Glutamatergic neuron (in vitro differentiated cells): ENCODE measurements at regions not wholly inside any gene's neighbourhood (a gene's known extent, or its start where the extent isn't known, plus 50 kb on each side); places are given as distances from the start of the nearest gene placed in this dataset.

ENCODE experiments used
- DNase-seq: peaks from one replicate; pipeline ENCODE4 v3.0.0; 2022
- H3K27ac Mint-ChIP-seq: one replicate; pipeline ENCODE4 v1.8.0; 2020; ENCODE audit warnings: mild to moderate bottlenecking, mixed read lengths, inconsistent platforms; ENCODE audit not compliant: unreplicated experiment
- H3K27me3 Mint-ChIP-seq: one replicate; pipeline ENCODE4 v1.8.0; 2020; ENCODE audit warnings: mild to moderate bottlenecking, moderate library complexity, mixed read lengths, inconsistent platforms; ENCODE audit not compliant: unreplicated experiment
- H3K36me3 Mint-ChIP-seq: one replicate; pipeline ENCODE4 v1.8.0; 2020; ENCODE audit warnings: mild to moderate bottlenecking, mixed read lengths, inconsistent platforms; ENCODE audit not compliant: unreplicated experiment
- H3K4me1 Mint-ChIP-seq: one replicate; pipeline ENCODE4 v1.8.0; 2020; ENCODE audit warnings: mild to moderate bottlenecking, low read depth, mixed read lengths, inconsistent platforms; ENCODE audit not compliant: unreplicated experiment
- H3K4me3 Mint-ChIP-seq: one replicate; pipeline ENCODE4 v1.8.0; 2020; ENCODE audit warnings: mild to moderate bottlenecking, mixed read lengths, inconsistent platforms; ENCODE audit not compliant: unreplicated experiment
- H3K9me3 Mint-ChIP-seq: one replicate; pipeline ENCODE4 v1.8.0; 2020; ENCODE audit warnings: mild to moderate bottlenecking, moderate library complexity, mixed read lengths, inconsistent platforms; ENCODE audit not compliant: unreplicated experiment
- TF ChIP-seq, protein P1 (sequence below): fragments of 200-600 bp; sonication (generic); IDR thresholded peaks from one replicate; pipeline ENCODE4 v1.5.0; 2021; ENCODE audit not compliant: partially characterized antibody, unreplicated experiment

DNA sequence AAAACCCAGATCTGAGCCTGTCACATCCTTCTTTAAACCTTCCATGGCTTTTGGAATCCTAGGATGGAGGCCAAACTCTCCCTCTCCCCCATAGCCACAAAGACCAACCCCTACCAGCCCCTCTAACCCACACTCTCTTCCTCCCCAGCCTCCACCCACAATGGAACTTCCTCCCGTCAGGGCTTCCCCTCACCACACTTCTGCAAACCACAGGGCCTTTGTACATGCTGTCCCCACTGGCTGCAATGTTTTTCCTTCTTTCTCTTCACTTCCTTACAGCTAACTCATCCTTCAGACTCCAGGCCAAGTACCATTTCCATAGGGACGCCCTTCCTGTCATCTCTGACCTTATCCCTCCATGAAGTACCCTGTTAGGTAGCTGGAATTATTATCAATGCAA lies 393.5 kb downstream of the MN1 start:
- no peaks in the 10 kb centered on the region for H3K4me1 Mint-ChIP-seq
- H3K36me3 Mint-ChIP-seq: peaks cover 5% of the 10 kb centered on the region
- TF ChIP-seq, protein P1, sequence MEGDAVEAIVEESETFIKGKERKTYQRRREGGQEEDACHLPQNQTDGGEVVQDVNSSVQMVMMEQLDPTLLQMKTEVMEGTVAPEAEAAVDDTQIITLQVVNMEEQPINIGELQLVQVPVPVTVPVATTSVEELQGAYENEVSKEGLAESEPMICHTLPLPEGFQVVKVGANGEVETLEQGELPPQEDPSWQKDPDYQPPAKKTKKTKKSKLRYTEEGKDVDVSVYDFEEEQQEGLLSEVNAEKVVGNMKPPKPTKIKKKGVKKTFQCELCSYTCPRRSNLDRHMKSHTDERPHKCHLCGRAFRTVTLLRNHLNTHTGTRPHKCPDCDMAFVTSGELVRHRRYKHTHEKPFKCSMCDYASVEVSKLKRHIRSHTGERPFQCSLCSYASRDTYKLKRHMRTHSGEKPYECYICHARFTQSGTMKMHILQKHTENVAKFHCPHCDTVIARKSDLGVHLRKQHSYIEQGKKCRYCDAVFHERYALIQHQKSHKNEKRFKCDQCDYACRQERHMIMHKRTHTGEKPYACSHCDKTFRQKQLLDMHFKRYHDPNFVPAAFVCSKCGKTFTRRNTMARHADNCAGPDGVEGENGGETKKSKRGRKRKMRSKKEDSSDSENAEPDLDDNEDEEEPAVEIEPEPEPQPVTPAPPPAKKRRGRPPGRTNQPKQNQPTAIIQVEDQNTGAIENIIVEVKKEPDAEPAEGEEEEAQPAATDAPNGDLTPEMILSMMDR: no peak
- H3K4me3 Mint-ChIP-seq: no peak overlapping the region
- H3K9me3 Mint-ChIP-seq: peaks cover 4% of the 10 kb centered on the region
- H3K27me3 Mint-ChIP-seq: peaks cover 11% of the 10 kb centered on the region
- H3K27ac Mint-ChIP-seq: no peak overlapping the region
- DNase-seq: no peak

DNA sequence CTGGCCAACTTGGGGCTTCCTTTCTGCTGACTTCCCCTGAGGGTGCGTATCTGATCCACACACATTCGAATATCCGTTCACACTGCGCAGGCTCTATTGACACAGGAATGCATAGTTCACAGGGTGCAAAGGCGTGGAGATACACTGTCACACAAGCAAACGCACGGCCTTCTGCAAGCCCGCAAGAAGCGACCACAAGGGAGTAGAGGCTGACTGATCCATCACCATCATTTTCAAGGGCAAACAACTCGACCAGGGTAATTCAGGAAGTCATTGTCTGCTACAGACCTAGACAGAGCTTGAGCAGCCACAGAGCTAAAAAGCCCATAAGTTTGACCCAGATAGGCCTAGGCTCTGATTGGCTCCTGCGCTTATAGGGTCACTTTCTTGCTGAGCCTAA lies 392.3 kb downstream of the MN1 start:
- peaks cover 5% of the 10 kb centered on the region for H3K36me3 Mint-ChIP-seq
- peaks cover 4% of the 10 kb centered on the region for H3K9me3 Mint-ChIP-seq
- H3K4me3 Mint-ChIP-seq: no peak overlapping the region
- H3K27me3 Mint-ChIP-seq: peaks cover 13% of the 10 kb centered on the region
- H3K4me1 Mint-ChIP-seq: no peaks in the 10 kb centered on the region
- TF ChIP-seq, protein P1: no peak
- H3K27ac Mint-ChIP-seq: no peak overlapping the region
- DNase-seq: no peak

GRCh38 chr22:27412866-27413445 lies 388.6 kb downstream of the MN1 start:
- H3K4me1 Mint-ChIP-seq: no peaks in the 10 kb centered on the region
- peaks cover 18% of the 10 kb centered on the region for H3K27me3 Mint-ChIP-seq
- TF ChIP-seq, protein P1: no peak
- H3K27ac Mint-ChIP-seq: no peak overlapping the region
- H3K4me3 Mint-ChIP-seq: no peak overlapping the region
- DNase-seq: no peak
- no peaks in the 10 kb centered on the region for H3K36me3 Mint-ChIP-seq
- no peaks in the 10 kb centered on the region for H3K9me3 Mint-ChIP-seq

DNA sequence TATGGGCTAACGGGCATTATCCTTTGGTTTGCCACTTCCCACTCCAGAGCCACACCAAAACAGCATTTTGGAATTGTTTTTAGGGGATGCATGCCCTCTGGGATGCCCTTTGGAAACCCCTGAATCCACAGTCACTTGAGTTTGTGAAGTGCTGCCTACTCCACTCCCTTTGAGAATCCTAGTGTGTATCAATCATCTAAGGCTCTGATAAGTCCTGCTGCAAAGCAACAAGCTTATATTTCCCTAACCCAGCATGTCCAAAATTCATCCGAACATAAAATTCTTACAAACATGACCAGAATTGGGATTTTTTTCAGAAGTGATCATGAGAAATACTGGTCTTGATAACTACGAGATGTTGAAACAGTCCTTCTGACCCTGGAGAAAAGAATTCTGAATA lies 387.9 kb downstream of the MN1 start:
- no peaks in the 10 kb centered on the region for H3K36me3 Mint-ChIP-seq
- H3K27ac Mint-ChIP-seq: no peak overlapping the region
- peaks cover 15% of the 10 kb centered on the region for H3K27me3 Mint-ChIP-seq
- TF ChIP-seq, protein P1: no peak
- H3K9me3 Mint-ChIP-seq: no peaks in the 10 kb centered on the region
- DNase-seq: no peak
- H3K4me1 Mint-ChIP-seq: no peaks in the 10 kb centered on the region
- H3K4me3 Mint-ChIP-seq: no peak overlapping the region

DNA sequence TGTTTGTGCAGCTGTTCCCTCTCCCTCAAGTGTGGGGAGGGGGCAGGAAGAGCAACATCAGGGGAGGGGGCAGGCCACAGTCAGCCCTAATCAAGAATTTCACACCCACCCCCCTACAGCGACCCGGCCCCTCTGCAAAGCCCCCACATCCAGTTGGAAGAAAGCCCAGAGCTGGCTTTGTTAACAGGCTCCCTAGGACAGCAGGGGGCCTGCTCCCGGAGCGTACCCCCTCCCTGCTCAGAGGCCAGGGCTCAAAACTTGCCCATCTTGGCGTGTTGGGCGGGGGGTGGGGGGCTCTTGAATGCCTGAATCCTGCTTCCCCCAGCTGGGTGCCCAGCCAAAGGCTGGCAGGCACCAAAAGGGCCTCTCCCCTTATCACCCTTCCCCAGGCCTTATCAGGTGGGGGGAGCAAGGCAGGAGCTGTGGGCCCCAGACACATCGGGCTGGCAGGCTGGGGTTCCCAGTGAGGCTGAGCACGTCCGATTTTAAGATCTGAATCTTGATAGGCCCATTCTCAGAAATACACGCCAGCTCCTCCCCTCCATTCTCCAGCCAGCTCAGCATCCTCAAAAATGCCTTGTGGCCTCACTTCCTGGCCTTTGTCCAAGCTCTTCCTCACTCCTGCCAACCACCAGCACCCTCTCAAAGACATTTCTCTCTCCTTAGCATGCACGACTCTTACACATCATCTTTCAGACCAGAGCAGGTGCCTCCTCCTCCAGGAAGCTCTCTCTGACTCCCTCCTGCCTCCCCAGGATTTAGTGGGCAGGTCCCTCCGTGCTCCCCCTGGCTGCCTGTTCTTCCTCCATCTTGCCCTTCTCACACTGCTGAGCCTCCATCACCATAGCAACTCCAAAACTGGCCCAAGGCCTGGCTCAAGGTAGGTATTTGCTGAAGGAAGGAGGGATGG lies 384.8 kb downstream of the MN1 start:
- DNase-seq: no peak
- Mint-ChIP-seq H3K27ac (no peak overlapping the region), H3K36me3 (no peaks in the 10 kb centered on the region), H3K4me1 (no peaks in the 10 kb centered on the region), H3K27me3 (peaks cover 15% of the 10 kb centered on the region), H3K9me3 (no peaks in the 10 kb centered on the region), H3K4me3 (no peak overlapping the region)
- TF ChIP-seq, protein P1: no peak
